Panc1 (cell line): ENCODE measurements at regions not wholly inside any gene's neighbourhood (a gene's known extent, or its start where the extent isn't known, plus 50 kb on each side); places are given as distances from the start of the nearest gene placed in this dataset.

Experiments used
- ATAC-seq: fragments of 200-7000 bp; cut with Tn5 transposase; 2 replicates; pipeline ENCODE4 v1.9.1; 2020; ENCODE audit warnings: mild to moderate bottlenecking, moderate library complexity
- BruUV-seq: library from RNA; stranded (reverse); fragments of 400-500 nt; replicated peaks from 2 replicates; lab custom pipeline; 2021; lab: Mats Ljungman, UMichigan
- CTCF ChIA-PET: fragments of 300-600 bp; sonication (Branson Sonifier 250); formaldehyde crosslinking; loops from one replicate; lab custom pipeline; 2022; ENCODE audit warnings: antibody characterized with exemption; lab: Charles Lee
- POLR2A ChIA-PET: fragments of 300-600 bp; sonication (Branson Sonifier 250); formaldehyde crosslinking; loops from one replicate; lab custom pipeline; 2022; ENCODE audit warnings: antibody characterized with exemption; lab: Charles Lee
- DNase-seq: peaks from one replicate; pipeline ENCODE4 v3.0.0-alpha.2; 2010; ENCODE audit warnings: low read depth, low spot score
- H3K27ac ChIP-seq: 2 replicates; pipeline ENCODE4 v1.5.1; 2011; ENCODE audit warnings: mild to moderate bottlenecking, low read length, inconsistent platforms
- H3K27me3 ChIP-seq: fragments of 200-500 bp; sonication (Bioruptor generic); 2 replicates; pipeline ENCODE4 v1.6.0; 2014; ENCODE audit warnings: low read length, inconsistent platforms; ENCODE audit not compliant: control insufficient read depth, insufficient read depth
- H3K36me3 ChIP-seq: fragments of 200-500 bp; sonication (Bioruptor generic); 2 replicates; pipeline ENCODE4 v1.5.1; 2014; ENCODE audit warnings: inconsistent platforms, mild to moderate bottlenecking, low read length, moderate library complexity; ENCODE audit not compliant: control insufficient read depth, insufficient read depth
- H3K4me1 ChIP-seq: 2 replicates; pipeline ENCODE4 v1.5.1; 2011; ENCODE audit warnings: inconsistent platforms, mild to moderate bottlenecking, low read length, moderate library complexity; ENCODE audit not compliant: control insufficient read depth, insufficient read depth
- H3K4me3 ChIP-seq, 2 experiments: 2 replicates each; pipeline ENCODE4 v1.5.1; 2011 to 2012; ENCODE audit warnings: low read depth in 2 of 2, low read length in 2 of 2, mild to moderate bottlenecking in 2 of 2, inconsistent platforms in 1 of 2, moderate library complexity in 1 of 2
- H3K9me3 ChIP-seq: fragments of 200-500 bp; sonication (Bioruptor generic); 2 replicates; pipeline ENCODE4 v1.5.1; 2014; ENCODE audit warnings: low read depth, mild to moderate bottlenecking, inconsistent platforms, low read length, moderate library complexity; ENCODE audit not compliant: control insufficient read depth, insufficient read depth
- CTCF ChIP-seq: fragments of 450-650 bp; IDR thresholded peaks from 2 replicates; pipeline ENCODE4 v1.5.1; 2017; ENCODE audit warnings: mild to moderate bottlenecking
- POLR2AphosphoS5 ChIP-seq: IDR thresholded peaks from 2 replicates; pipeline ENCODE4 v1.6.1; 2012; ENCODE audit warnings: mild to moderate bottlenecking, low read depth, low read length, moderate library complexity
- REST ChIP-seq, 2 experiments: IDR thresholded peaks; 2 replicates each; pipeline ENCODE4 v1.6.1; 2011 to 2012; ENCODE audit warnings: low read depth in 2 of 2, control low read depth in 1 of 2, low read length in 1 of 2, mild to moderate bottlenecking in 1 of 2, moderate library complexity in 1 of 2; ENCODE audit not compliant: insufficient read depth in 1 of 2
- SIN3A ChIP-seq: IDR thresholded peaks from 2 replicates; pipeline ENCODE4 v1.6.1; 2012; ENCODE audit warnings: low read depth, mild to moderate bottlenecking, low read length, moderate library complexity, borderline replicate concordance; ENCODE audit not compliant: insufficient read depth
- TCF7L2 ChIP-seq: IDR thresholded peaks from 2 replicates; pipeline ENCODE4 v1.6.1; 2011; ENCODE audit warnings: mild to moderate bottlenecking, low read depth, low read length, inconsistent platforms
- in situ Hi-C: cut with HindIII; loops from 2 replicates; pipeline ENCODE4 v1.10.0; 2016; ENCODE audit warnings: low sequenced_read_pairs, low pct_unique_long_range_greater_than_20kb
- intact Hi-C: fragments of 100-400 bp; cut with micrococcal nuclease; formaldehyde crosslinking; loops from one replicate; pipeline ENCODE4 v1.10.0; 2022; ENCODE audit not compliant: unreplicated experiment

DNA sequence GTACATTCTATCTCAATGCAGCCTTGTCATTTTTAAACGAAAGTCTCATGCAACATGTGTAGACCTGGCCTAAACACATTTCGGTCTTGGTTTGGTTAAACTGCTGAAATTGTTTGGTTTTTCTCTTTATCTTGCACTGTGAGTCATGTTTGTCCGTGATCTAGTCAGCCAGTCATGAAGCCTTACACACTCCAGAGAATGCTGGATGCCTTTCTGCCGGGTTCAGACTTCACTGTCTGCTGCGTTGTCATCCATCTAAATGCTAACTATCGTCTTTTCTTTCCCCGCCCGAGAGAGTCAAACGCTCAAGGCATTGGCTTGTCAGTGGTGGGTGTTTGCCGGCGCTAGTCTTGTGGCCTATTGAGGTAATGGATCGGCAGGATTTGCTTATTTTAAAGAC, 1194.6 kb upstream of the WWC1 start:
- Histone ChIP-seq H3K4me1 (no peaks in the 10 kb centered on the region), H3K27me3 (no peaks in the 10 kb centered on the region), H3K27ac (no peak overlapping the region), H3K36me3 (no peaks in the 10 kb centered on the region), H3K9me3 (no peaks in the 10 kb centered on the region), H3K4me3 (no peak overlapping the region)
- in situ Hi-C loops (no loop called here), intact Hi-C loops (no loop called here)
- ATAC-seq (no peak), DNase-seq (no peak)
- TF ChIP-seq POLR2AphosphoS5 = no peak
- no peak for TF ChIP-seq CTCF
- no peak for TF ChIP-seq SIN3A
- TF ChIP-seq REST (IDR thresholded peaks at IDR 0.05; ENCODE audit: insufficient read depth in 1 of 2, low read depth in 2 of 2, low read length in 1 of 2) = no peak
- TF ChIP-seq TCF7L2 = no peak
- ChIA-PET CTCF (no interaction called here), POLR2A (no interaction called here)
- no TSS peak for BruUV-seq

DNA sequence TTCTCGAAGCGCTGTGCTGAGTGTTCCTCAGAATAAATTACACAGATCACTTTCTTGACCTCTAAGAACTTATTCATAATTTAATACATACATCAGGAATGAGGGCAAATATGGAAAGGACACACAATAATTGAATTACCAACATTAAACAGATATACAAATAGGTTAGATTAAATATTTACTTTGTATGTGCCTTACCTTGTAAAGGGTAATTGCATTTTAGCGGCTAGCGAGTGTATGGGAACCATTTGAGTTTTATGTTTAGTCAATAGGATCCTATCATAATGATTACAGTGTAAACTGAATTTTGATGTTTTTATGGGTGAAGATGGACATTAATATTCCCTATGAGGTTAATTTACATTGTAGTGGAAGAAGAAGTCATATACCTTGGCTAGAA, 1187.1 kb upstream of the WWC1 start:
- Histone ChIP-seq H3K27ac (no peak overlapping the region), H3K36me3 (no peaks in the 10 kb centered on the region), H3K4me3 (no peak overlapping the region), H3K9me3 (no peaks in the 10 kb centered on the region), H3K27me3 (no peaks in the 10 kb centered on the region), H3K4me1 (no peaks in the 10 kb centered on the region)
- ATAC-seq (no peak), DNase-seq (no peak)
- in situ Hi-C loops = no loop called here
- CTCF ChIA-PET = no interaction called here
- TF ChIP-seq TCF7L2 (no peak), CTCF (no peak), POLR2AphosphoS5 (no peak), REST (IDR thresholded peaks at IDR 0.05; ENCODE audit: insufficient read depth in 1 of 2, low read depth in 2 of 2, low read length in 1 of 2) (no peak), SIN3A (no peak)
- POLR2A ChIA-PET = no interaction called here
- no TSS peak for BruUV-seq
- intact Hi-C loops = no loop called here
